ENCODE measurements at regions not wholly inside any gene's neighbourhood (a gene's known extent, or its start where the extent isn't known, plus 50 kb on each side); places are given as distances from the start of the nearest gene placed in this dataset.

GRCh38 chr3:118827446-118827845 is 207.2 kb downstream of the IGSF11 start:
- TF ChIP-seq CTCF (IDR thresholded peaks at IDR 0.05) (no peak), POLR2A (IDR thresholded peaks at IDR 0.05) (no peak)
